ENCODE measurements at regions not wholly inside any gene's neighbourhood (a gene's known extent, or its start where the extent isn't known, plus 50 kb on each side); places are given as distances from the start of the nearest gene placed in this dataset.
A peak's percentile ranks its signal among the peaks of the same experiment; 100 is the strongest.

GRCh38 chr5:18944771-18945170 lies 1043.2 kb downstream of the CDH18 start:
- Histone ChIP-seq H3K27ac (ENCODE audit: insufficient read depth, low read length) (no peak overlapping the region), H3K4me1 (ENCODE audit: control insufficient read depth, extremely low read depth, insufficient read depth, low read length) (no peaks in the 10 kb centered on the region), H3K9ac (ENCODE audit: insufficient read depth, low read length) (no peak overlapping the region), H3K9me3 (ENCODE audit: control insufficient read depth, insufficient read depth, low read depth, low read length) (no peaks in the 10 kb centered on the region), H4K20me1 (ENCODE audit: control insufficient read depth, extremely low read depth, insufficient read depth, low read length) (no peaks in the 10 kb centered on the region), H2AFZ (ENCODE audit: low read length) (no peak overlapping the region), H3K27me3 (ENCODE audit: control insufficient read depth, insufficient read depth, low read length) (no peaks in the 10 kb centered on the region), H3K4me2 (ENCODE audit: extremely low read depth, insufficient read depth, low read length) (no peak overlapping the region), H3K4me3 (replicated peaks in 1 of 4; ENCODE audit: control extremely low read depth in 1 of 4, insufficient read depth in 1 of 4, low read depth in 3 of 4, low read length in 4 of 4) (no peak overlapping the region), H3K79me2 (ENCODE audit: control insufficient read depth, insufficient read depth, low read length) (no peaks in the 10 kb centered on the region), H3K36me3 (ENCODE audit: control insufficient read depth, insufficient read depth, low read length) (no peaks in the 10 kb centered on the region)
- DNase-seq (ENCODE audit: low read depth in 2 of 2) = peak in 1 of 2 donors; percentile 22
- no peak for TF ChIP-seq CTCF (conservative IDR thresholded peaks at IDR 0.05 in 1 of 2, IDR thresholded peaks at IDR 0.05 in 1 of 2; ENCODE audit: low read depth in 1 of 2, low read length in 2 of 2)
- no peak for TF ChIP-seq EZH2 (IDR thresholded peaks at IDR 0.05; ENCODE audit: low read length, missing control alignments)

- no peak overlapping the region for H3K4me2 ChIP-seq (ENCODE audit: extremely low read depth, insufficient read depth, low read length)
- H3K27me3 ChIP-seq (ENCODE audit: control insufficient read depth, insufficient read depth, low read length) = no peaks in the 10 kb centered on the region
- no peak overlapping the region for H3K4me3 ChIP-seq (replicated peaks in 1 of 4; ENCODE audit: control extremely low read depth in 1 of 4, insufficient read depth in 1 of 4, low read depth in 3 of 4, low read length in 4 of 4)
- no peak overlapping the region for H2AFZ ChIP-seq (ENCODE audit: low read length)
- H4K20me1 ChIP-seq (ENCODE audit: control insufficient read depth, extremely low read depth, insufficient read depth, low read length) = no peaks in the 10 kb centered on the region
- no peaks in the 10 kb centered on the region for H3K9me3 ChIP-seq (ENCODE audit: control insufficient read depth, insufficient read depth, low read depth, low read length)
- DNase-seq (ENCODE audit: low read depth in 2 of 2) = no peak
- H3K27ac ChIP-seq (ENCODE audit: insufficient read depth, low read length) = no peak overlapping the region
- no peaks in the 10 kb centered on the region for H3K36me3 ChIP-seq (ENCODE audit: control insufficient read depth, insufficient read depth, low read length)
- H3K79me2 ChIP-seq (ENCODE audit: control insufficient read depth, insufficient read depth, low read length) = no peaks in the 10 kb centered on the region
- TF ChIP-seq CTCF (conservative IDR thresholded peaks at IDR 0.05 in 1 of 2, IDR thresholded peaks at IDR 0.05 in 1 of 2; ENCODE audit: low read depth in 1 of 2, low read length in 2 of 2) = no peak
- TF ChIP-seq EZH2 (IDR thresholded peaks at IDR 0.05; ENCODE audit: low read length, missing control alignments) = no peak
- H3K4me1 ChIP-seq (ENCODE audit: control insufficient read depth, extremely low read depth, insufficient read depth, low read length) = no peaks in the 10 kb centered on the region
- H3K9ac ChIP-seq (ENCODE audit: insufficient read depth, low read length) = no peak overlapping the region
Observed at GRCh38 chr5:18954239-18954638, 1033.8 kb downstream of the CDH18 start.

GRCh38 chr5:18959535-18959934 lies 1028.5 kb downstream of the CDH18 start:
- H3K4me1 ChIP-seq (ENCODE audit: control insufficient read depth, extremely low read depth, insufficient read depth, low read length) = no peaks in the 10 kb centered on the region
- H3K79me2 ChIP-seq (ENCODE audit: control insufficient read depth, insufficient read depth, low read length) = no peaks in the 10 kb centered on the region
- DNase-seq (ENCODE audit: low read depth in 2 of 2) = no peak
- no peaks in the 10 kb centered on the region for H3K9me3 ChIP-seq (ENCODE audit: control insufficient read depth, insufficient read depth, low read depth, low read length)
- no peak overlapping the region for H3K9ac ChIP-seq (ENCODE audit: insufficient read depth, low read length)
- H4K20me1 ChIP-seq (ENCODE audit: control insufficient read depth, extremely low read depth, insufficient read depth, low read length) = no peaks in the 10 kb centered on the region
- H3K4me3 ChIP-seq (replicated peaks in 1 of 4; ENCODE audit: control extremely low read depth in 1 of 4, insufficient read depth in 1 of 4, low read depth in 3 of 4, low read length in 4 of 4) = no peak overlapping the region
- H3K36me3 ChIP-seq (ENCODE audit: control insufficient read depth, insufficient read depth, low read length) = no peaks in the 10 kb centered on the region
- no peaks in the 10 kb centered on the region for H3K27me3 ChIP-seq (ENCODE audit: control insufficient read depth, insufficient read depth, low read length)
- H2AFZ ChIP-seq (ENCODE audit: low read length) = no peak overlapping the region
- H3K4me2 ChIP-seq (ENCODE audit: extremely low read depth, insufficient read depth, low read length) = no peak overlapping the region
- no peak overlapping the region for H3K27ac ChIP-seq (ENCODE audit: insufficient read depth, low read length)
- TF ChIP-seq EZH2 (IDR thresholded peaks at IDR 0.05; ENCODE audit: low read length, missing control alignments) (no peak), CTCF (conservative IDR thresholded peaks at IDR 0.05 in 1 of 2, IDR thresholded peaks at IDR 0.05 in 1 of 2; ENCODE audit: low read depth in 1 of 2, low read length in 2 of 2) (no peak)
